GM21528 (cell line): ENCODE measurements at regions not wholly inside any gene's neighbourhood (a gene's known extent, or its start where the extent isn't known, plus 50 kb on each side); places are given as distances from the start of the nearest gene placed in this dataset.

ENCODE experiments used
- ATAC-seq: cut with Tn5 transposase; IDR thresholded peaks from one replicate; pipeline ENCODE4 v1.9.1; 2021; ENCODE audit warnings: mild to moderate bottlenecking, moderate library complexity; ENCODE audit not compliant: unreplicated experiment, low FRiP score

- ATAC-seq, result no peak
Measured at GRCh38 chr11:38100836-38101462, 1502.9 kb upstream of the RAG2 start.

- no peak for ATAC-seq
Measured at GRCh38 chr11:38095268-38095667, 1497.2 kb upstream of the RAG2 start.

GRCh38 chr11:38089726-38090125 is 1491.7 kb upstream of the RAG2 start:
- ATAC-seq, result no peak

- no peak for ATAC-seq
Measured at GRCh38 chr11:38060920-38061319, 1462.9 kb upstream of the RAG2 start.

- ATAC-seq, result no peak
Measured at GRCh38 chr11:38060136-38060535, 1462.1 kb upstream of the RAG2 start.

GRCh38 chr11:38046571-38047135 is 1448.6 kb upstream of the RAG2 start:
- ATAC-seq, result no peak

- ATAC-seq, result no peak
Measured at GRCh38 chr11:38043060-38043459, 1445.0 kb upstream of the RAG2 start.

GRCh38 chr11:38038777-38039176 is 1440.7 kb upstream of the RAG2 start:
- no peak for ATAC-seq

- ATAC-seq, result no peak
Measured at GRCh38 chr11:38019072-38019775, 1421.2 kb upstream of the RAG2 start.

GRCh38 chr11:38014405-38014804 is 1416.4 kb upstream of the RAG2 start:
- ATAC-seq, result no peak

GRCh38 chr11:38013157-38013556 is 1415.1 kb upstream of the RAG2 start:
- ATAC-seq, result no peak

- no peak for ATAC-seq
Measured at GRCh38 chr11:38011496-38011895, 1413.5 kb upstream of the RAG2 start.

GRCh38 chr11:38009932-38010331 is 1411.9 kb upstream of the RAG2 start:
- ATAC-seq, result no peak

- ATAC-seq, result no peak
Measured at GRCh38 chr11:38006466-38006865, 1408.4 kb upstream of the RAG2 start.

GRCh38 chr11:38005597-38005996 is 1407.6 kb upstream of the RAG2 start:
- ATAC-seq, result no peak

- no peak for ATAC-seq
Measured at GRCh38 chr11:37999171-37999570, 1401.1 kb upstream of the RAG2 start.

- ATAC-seq, result no peak
Measured at GRCh38 chr11:37995886-37996285, 1397.8 kb upstream of the RAG2 start.

GRCh38 chr11:37988031-37988430 is 1390.0 kb upstream of the RAG2 start:
- no peak for ATAC-seq

- ATAC-seq, result no peak
Measured at GRCh38 chr11:37984991-37985390, 1387.0 kb upstream of the RAG2 start.

- ATAC-seq, result no peak
Measured at GRCh38 chr11:37978647-37979046, 1380.6 kb upstream of the RAG2 start.

- no peak for ATAC-seq
Measured at GRCh38 chr11:37973941-37974340, 1375.9 kb upstream of the RAG2 start.

GRCh38 chr11:37972691-37973090 is 1374.7 kb upstream of the RAG2 start:
- ATAC-seq, result no peak
